Activated T-cell treated with anti-CD3 and anti-CD28 coated beads for 48 hours (primary cell): ENCODE measurements at regions not wholly inside any gene's neighbourhood (a gene's known extent, or its start where the extent isn't known, plus 50 kb on each side); places are given as distances from the start of the nearest gene placed in this dataset.
A peak's percentile ranks its signal among the peaks of the same experiment; 100 is the strongest.

Experiments
- DNase-seq: peaks from one replicate; pipeline ENCODE4 v3.0.0-alpha.2; 2020; ENCODE audit warnings: low read depth

DNA sequence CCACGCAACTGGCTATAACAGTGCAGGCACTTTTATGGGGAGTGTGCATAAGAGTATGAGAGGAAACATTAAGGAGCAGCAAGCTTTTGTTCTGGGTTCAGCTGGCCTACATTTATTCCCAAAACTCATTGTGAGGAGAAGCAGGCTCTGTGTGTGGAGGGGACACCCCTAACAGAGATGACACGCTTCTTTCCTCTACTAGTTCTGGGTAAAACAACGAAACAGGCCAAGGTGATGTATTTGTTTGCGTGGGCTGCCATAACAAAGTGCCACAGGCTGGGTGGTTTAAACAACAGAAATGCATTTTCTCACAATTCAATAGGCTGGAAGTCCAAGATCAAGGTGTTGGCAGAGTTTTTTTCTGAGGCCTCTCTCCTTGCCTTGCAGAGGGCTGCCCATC lies 488.6 kb downstream of the MID1IP1 start:
- no peak for DNase-seq

GRCh38 chrX:39293203-39293602 lies 491.9 kb downstream of the MID1IP1 start:
- no peak for DNase-seq

DNA sequence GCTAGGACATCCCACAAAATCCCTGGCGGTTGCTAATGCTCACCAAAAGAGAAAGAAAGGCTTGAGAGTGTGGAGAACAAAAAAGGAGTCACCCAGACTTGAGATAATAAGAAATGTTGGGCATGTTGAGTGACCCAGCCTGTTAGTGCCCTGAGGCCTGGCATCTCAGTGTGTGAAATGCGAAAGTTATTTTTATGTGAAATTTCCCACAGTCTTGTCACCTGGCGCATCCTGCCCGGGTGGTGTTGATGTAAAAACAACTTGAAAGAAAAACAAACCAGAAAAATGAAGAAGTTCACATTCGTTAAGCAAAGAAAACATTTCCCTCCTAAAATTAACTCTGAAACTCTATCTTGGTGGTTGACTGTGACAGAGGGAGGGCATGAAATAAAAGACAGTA lies 495.2 kb downstream of the MID1IP1 start:
- no peak for DNase-seq

DNA sequence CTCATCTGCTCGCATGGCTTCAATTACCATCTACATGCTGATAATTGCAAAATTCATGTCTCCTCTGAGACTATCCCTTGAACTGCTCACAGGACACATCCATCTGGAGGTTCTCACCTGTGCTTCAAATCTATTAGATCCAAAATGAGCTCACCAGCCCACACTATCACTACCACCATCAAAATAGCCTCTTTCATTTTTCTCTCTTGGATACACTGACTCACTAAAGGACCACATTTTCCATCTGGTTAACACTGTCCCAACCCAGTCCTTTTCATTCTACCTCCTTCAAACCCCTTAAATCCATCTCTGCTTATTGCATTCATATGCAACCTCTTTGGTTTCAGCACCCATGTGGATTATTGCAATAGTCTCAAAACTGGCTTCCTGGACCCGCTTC lies 497.6 kb downstream of the MID1IP1 start:
- no peak for DNase-seq

GRCh38 chrX:39299615-39300014 lies 498.4 kb downstream of the MID1IP1 start:
- no peak for DNase-seq

DNA sequence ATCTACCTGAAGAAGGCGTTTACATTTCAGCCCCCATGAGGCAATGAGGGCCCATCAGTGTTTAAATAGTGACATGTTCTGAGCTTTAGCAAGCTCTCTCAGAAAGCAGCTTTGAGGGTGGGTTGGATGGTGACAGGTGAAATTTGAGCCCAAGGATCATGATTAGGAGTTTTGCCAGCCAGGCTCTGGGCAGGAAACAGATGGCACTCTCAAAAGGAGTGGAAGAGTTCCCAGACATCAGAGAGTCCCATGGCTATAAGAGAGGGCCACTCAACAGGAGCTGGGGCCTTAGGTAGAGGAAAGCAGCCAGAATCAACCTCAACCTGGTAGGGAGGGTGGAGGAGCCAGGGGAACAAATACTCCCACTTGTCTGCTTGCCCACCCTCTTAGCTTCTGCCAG lies 499.8 kb downstream of the MID1IP1 start:
- DNase-seq, result no peak

DNA sequence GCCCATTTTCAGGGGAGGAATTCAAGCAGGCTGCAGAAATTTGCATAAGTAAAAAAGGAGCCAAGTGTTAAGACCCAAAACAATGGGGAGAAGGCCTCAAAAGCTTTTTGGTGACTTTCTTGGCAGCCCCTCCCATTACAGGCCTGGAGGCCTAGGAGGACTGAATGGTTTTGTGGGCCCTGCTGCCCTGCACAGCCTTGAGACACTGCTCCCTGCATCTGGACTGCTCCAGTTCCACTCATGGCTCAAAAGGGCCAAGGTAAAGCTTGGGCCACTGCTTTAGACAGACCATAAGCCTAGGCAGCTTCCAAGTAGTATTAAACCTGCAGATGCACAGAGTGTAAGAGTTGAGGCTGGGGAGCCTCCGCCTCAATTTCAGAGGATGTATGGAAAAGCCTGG lies 501.6 kb downstream of the MID1IP1 start:
- DNase-seq, result no peak

- no peak for DNase-seq
These were observed 503.5 kb downstream of the MID1IP1 start for GRCh38 chrX:39304746-39305145.

DNA sequence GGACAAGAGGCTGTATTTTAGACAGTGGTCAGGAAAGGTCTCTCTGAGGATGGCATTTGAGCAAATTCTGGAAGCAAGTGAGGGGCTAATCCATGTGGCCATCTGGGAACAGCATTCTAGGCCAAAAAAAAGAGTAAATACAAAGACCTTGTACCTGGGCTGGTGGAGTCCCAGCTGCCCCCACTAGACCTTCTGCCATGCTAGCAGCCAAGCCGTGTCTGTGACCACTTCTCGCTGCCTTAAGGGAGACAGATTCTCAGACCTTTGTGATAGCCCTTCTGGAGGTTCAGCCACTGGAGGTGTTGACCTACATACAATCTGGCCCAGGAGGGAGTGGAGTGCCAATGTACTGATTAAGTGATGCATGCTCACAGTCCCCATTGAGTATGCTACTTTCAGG lies 506.2 kb downstream of the MID1IP1 start:
- DNase-seq, result no peak

- DNase-seq, result no peak
These were observed 506.9 kb downstream of the MID1IP1 start for GRCh38 chrX:39308126-39308525.

DNA sequence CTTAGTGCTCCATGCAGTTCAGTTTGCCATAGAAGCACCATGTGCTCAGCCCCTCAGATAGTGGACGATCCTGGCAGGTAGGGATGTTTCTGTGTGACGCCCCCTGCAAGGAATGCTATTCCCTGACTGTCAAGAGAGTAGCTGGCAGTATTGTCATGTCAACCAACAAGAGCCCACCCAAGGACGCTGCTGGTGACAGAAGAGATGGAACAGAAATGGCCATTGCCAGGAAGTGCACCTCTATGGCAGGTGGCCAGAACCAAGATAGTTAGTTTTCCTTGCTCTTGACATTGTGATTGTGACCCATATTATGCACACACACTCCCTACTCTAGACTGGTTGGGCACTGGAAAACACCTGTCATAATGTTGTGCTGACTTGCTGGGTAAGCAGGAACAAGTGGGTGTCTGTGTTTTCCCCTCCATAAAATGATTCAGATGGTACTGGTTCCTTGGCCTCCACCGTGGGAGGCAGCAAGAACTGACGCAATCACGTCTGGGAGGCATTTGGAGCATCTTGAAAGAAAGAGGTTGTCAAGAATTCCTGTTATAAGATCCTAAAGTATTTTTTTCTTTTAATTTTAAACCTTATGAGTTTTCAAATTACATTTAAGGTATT lies 507.9 kb downstream of the MID1IP1 start:
- DNase-seq, result peak; percentile 41

GRCh38 chrX:39309721-39310152 lies 508.5 kb downstream of the MID1IP1 start:
- DNase-seq, result no peak

- no peak for DNase-seq
These were observed 509.6 kb downstream of the MID1IP1 start for GRCh38 chrX:39310891-39311290.

- DNase-seq, result no peak
These were observed 510.4 kb downstream of the MID1IP1 start for GRCh38 chrX:39311646-39312045.

DNA sequence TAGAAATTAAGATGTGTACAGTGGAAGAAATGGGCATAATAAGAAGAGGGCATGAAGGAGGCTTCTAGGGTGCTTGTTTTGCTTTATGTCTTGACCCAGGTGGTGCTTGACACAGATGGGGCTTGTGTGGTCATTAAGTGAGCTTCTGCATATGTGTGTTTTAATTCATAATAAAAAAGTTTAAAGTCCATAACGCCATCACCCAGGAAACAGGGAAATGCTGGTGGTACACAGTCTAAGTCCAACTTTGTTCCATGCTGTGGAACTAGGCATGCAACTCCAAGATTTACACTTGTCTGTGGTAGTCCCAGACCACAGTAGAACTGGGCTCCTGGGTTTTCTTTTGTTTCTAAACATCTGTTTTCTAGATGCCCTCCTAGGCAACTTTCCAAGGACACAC lies 511.9 kb downstream of the MID1IP1 start:
- DNase-seq, result no peak

- DNase-seq, result no peak
These were observed 517.5 kb downstream of the MID1IP1 start for GRCh38 chrX:39318506-39319343.

DNA sequence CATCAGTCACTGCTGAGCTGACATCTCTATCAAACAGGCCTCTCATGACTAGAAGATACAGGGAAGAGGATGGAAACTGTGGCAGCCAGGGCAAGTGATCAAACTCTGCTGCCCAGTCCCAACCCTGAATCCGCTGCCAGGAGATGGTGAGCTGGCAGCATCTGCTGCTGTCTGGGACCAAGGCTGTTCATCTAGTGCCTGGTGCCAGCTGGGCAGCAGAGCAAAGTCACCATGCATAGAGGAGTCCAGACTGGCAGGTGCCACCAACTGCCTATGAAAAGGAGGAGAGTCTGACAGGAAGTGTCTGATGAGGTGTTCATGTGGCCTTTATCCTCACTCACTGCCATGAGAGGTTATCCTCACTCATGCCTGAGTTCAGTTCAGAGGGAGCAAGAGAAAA lies 518.9 kb downstream of the MID1IP1 start:
- DNase-seq, result no peak

GRCh38 chrX:39322496-39322895 lies 521.2 kb downstream of the MID1IP1 start:
- DNase-seq, result no peak

GRCh38 chrX:39324233-39324930 lies 523.1 kb downstream of the MID1IP1 start:
- no peak for DNase-seq

DNA sequence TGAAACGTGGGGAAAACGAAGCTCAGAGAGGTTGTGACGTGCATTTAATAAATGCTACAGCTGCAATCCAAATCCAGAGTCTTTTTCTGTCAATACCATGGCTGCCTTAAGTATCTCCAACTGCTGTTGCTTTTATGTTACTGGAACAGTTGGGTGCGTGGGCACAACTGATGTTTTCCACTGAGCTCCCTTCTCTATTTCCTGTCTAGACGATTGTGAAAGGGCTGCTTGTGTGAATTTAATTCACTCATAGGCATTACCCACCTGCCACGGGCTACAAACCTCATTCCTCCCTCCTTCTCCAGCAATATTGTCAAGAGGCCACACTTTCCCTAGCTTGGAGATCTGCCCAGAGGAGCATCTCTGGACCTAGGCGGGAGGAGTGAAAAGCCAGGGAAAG lies 526.0 kb downstream of the MID1IP1 start:
- DNase-seq, result peak; percentile 31

- no peak for DNase-seq
These were observed 526.4 kb downstream of the MID1IP1 start for GRCh38 chrX:39327705-39328104.

- DNase-seq, result no peak
These were observed 527.4 kb downstream of the MID1IP1 start for GRCh38 chrX:39328661-39329060.

DNA sequence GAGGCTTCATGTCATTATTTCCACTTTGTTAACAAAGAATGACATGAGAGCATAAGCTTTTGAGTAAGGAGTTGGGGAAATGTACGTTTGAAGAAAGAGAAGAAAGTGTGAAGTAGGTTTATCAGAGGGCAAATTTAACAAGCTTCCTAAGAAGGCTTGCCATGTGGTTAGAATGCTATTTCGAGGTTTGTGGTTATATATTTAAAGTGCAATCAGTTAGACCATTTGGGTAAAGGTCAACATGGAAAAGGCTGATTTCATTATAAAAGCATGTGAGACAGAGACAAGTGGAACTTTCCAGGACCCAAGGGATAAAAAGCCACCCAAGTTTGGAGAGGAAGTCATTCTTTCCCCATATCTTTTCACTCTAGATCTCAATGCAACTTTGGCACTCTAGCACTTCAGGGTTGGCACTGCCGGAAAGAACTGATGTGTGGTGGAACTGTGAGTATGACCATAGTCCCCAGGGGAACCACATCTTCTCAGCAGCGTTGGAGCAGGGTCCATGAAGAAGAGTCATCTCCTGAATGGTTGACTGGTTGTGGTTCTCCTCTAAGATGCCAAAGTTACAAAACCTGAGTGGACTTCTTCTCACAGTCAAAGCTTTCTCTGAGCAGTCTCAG lies 529.9 kb downstream of the MID1IP1 start:
- peak; percentile 41 for DNase-seq
